HG03139 (cell line): ENCODE measurements at regions not wholly inside any gene's neighbourhood (a gene's known extent, or its start where the extent isn't known, plus 50 kb on each side); places are given as distances from the start of the nearest gene placed in this dataset.

Experiments
- ATAC-seq: cut with Tn5 transposase; IDR thresholded peaks from one replicate; pipeline ENCODE4 v1.9.1; 2021; ENCODE audit not compliant: unreplicated experiment

- no peak for ATAC-seq
Observed at GRCh38 chr12:102781117-102781516, 135.9 kb downstream of the PAH start.

- no peak for ATAC-seq
Observed at GRCh38 chr12:102776041-102776440, 141.0 kb downstream of the PAH start.

DNA sequence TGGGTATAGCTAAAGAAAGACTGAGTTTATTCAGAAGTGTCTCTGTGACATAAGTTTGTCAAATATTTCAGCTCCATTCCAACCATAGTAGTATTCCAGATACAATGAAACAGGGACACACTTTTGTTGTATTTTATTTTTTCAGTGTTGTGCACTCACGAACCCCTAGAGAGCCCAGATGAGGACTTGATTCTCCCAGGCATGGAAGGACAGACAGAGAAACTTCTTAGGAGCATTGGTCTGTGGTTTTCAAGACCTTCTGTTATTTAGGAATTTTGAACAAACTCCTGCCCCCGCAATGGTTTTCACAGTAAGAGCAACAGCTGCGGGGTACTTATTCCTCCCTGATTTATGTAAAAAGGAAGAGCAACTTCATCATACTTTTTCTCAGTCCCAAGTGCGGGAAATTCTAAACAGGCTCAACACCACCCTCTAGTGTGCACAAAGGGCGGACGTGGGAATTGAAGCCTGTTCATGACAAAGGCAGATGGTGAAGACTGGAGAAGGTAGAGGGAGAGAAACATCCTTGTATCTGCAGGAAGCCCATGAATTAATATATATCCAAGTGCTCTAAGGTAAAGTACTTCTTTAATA lies 147.6 kb downstream of the PAH start:
- no peak for ATAC-seq

- no peak for ATAC-seq
Observed at GRCh38 chr12:102766961-102767360, 150.1 kb downstream of the PAH start.

DNA sequence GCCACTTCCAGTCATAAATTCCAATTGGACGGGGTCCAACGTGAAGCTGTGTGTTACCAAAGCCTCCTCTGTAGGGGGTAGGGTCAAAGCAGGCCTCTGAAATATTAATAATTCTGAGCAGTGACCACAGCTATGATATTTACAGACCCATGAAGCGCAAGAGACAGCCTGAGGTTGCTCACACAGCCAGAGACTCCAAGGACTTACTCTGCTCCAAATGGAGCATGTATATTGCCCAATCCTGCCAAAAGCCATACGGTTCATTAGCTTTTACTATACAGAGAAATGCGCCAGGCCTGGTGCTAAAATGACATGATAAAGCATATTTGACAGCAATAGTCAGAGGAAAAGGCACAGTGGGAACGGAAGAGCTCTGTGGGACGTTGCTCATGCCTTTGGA lies 151.3 kb downstream of the PAH start:
- ATAC-seq = no peak

- no peak for ATAC-seq
Observed at GRCh38 chr12:102763471-102763870, 153.6 kb downstream of the PAH start.

DNA sequence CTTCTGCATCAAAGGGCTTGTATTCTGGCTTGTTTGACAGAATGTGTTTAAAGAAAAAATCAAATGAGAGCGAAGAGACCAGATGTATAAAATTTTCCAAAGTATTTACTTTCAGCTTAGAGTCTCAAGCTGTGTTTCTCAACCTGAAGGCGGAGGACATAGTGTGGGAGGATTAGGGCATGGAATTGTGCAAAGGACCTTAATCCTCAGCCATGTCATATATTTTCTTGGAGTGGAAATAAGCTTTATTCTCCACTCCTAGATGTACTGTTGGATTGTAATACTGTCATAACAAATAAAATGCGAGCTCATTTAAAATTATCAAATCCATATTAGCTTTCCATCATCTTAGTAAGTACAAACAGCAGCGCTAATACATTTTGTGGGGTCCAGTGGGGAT lies 154.0 kb downstream of the PAH start:
- no peak for ATAC-seq

DNA sequence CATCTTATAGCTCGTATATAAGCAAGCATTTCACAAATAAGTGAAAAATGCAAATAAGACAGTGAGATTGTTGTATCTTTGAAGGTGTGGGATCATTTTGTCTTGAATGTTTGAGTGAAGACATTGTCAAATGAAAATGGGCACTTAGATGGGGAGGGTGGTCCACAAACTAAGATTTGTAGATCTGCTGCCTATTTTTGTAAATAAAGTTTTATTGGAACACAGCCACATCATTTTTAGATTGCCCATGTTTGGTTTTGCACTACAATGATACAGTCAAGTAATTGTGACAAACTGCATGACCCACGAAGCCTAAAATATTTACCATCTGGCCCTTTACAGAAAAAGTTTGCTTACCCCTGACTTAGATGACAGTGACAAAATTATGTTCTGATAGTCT lies 156.7 kb downstream of the PAH start:
- no peak for ATAC-seq

- no peak for ATAC-seq
Observed at GRCh38 chr12:102759466-102759865, 157.6 kb downstream of the PAH start.

- ATAC-seq = no peak
Observed at GRCh38 chr12:102757882-102758226, 159.2 kb downstream of the PAH start.

GRCh38 chr12:102757154-102757881 lies 159.7 kb downstream of the PAH start:
- ATAC-seq = no peak

GRCh38 chr12:102756530-102756929 lies 160.5 kb downstream of the PAH start:
- no peak for ATAC-seq

DNA sequence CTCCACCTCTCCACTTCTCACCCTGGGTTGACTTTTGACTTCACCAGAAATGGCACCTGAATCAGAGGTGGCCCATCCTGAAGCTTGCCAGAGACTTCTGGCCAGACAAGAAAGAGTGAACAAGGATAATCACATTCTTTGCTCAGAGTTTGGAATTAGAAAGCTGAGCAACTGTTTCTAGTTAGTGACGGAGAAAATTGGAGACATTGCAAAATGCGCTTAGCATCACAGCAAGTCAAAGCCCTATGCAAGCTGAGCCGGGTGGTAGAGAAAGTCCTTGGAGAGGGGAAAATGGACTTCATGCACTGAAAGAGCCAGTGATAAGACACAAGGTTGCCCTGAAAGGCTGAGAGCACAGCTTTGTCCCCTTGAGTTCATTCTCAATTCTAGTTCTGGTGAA lies 161.8 kb downstream of the PAH start:
- ATAC-seq = no peak

- no peak for ATAC-seq
Observed at GRCh38 chr12:102753802-102754201, 163.2 kb downstream of the PAH start.

- no peak for ATAC-seq
Observed at GRCh38 chr12:102748704-102749103, 168.3 kb downstream of the PAH start.

GRCh38 chr12:102746963-102747362 lies 170.1 kb downstream of the PAH start:
- no peak for ATAC-seq

DNA sequence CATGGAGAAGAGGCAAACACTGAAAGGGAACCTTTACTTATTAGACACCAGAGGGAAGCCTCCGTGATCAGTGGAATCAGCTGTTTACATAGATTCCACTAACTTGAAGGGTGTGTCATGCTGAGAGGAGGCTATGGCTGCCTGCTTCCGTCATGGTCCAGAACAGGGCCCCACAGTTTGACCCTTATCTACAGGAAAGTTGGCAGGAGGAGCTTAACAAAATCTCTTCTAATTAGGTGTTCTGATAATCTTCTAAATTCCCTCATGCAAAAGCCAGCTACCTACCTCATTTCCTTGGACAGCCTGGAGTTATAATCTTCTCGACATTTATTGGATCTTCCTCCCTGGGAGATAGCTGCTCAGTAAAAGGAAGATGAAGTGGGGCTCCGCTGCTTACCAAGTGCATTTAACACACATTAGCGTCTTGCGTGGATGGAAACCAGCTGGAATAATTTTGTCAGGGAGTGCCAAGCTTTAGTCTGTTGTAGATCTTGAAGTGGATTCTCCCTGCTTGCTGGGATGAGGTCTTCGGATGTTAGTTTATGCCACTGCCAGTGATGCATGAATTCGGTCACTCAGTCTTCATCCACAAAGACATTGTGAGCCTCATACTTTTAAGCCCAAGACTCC lies 171.0 kb downstream of the PAH start:
- ATAC-seq = no peak

DNA sequence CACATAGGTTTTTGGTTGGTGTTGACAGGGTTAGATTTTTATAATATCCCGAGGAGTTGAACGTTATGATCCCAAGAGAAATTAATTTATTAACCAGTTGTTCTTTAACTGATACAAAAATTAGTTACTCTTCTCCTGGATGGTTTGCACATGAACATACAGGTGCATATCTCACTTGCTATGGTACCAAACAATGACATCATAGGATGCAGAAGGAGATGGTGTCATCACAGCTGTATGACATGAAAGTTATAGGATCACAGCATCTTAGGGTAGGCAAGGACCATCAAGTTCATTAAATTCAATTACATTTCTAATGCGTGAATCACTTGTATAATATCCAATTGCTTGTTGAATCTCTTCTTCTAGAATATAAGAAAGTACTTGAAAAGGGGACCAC lies 175.8 kb downstream of the PAH start:
- ATAC-seq = no peak

DNA sequence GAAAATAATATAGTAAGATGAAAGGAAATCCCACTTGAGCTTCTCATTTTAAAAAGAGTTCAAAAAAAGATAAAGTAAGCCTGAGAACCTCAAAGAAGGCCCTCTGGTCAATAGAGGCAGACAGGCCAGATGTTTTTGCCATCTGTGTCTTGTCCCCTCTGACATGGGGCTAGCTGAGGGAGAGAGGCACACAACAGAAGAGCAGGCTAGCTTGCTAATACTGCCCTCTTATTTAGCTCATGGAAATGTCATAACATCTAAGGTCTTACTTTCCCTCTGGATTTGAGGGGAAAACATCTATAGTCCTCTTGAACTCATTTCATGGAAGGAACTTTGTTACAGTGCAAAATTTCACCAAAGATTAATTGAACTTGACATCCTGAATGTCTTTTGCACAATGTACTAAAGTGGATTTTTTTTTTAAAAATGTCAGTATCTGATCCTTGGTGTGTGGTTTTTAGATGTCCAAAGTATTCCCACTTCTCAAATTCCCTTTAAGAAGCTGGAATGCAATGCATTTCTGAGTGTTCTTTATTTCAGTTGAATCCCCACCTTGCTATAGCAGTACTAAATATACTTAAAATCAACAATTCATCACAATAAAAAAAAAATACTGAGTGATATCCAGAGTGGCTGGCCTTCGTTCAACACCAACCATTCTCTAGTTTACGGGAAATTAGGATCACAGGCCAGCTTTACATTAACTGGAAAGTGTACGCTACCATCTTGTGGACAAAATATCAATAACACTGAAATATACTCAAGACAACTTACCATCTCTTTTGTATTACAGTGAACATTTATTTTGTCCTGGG lies 176.7 kb downstream of the PAH start:
- ATAC-seq = no peak

DNA sequence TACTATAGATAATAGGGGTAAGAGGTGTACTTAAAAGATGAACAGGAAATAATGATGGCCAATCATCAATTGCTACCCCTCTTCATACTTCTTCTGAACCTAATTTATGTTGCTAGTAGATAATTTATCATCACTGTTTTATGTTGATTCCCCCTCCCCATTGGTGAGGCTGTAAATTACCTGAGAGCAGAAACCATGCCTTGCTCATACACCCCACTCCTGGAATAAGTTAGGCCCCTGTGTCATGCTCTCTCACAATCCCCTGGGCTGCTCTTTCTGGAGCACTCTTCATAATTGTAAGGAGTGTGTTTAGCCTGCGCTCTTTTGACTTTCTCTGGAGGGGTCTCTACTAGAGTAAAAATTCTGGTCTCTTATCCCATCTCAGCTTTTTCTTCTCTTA lies 180.7 kb downstream of the PAH start:
- ATAC-seq = no peak

GRCh38 chr12:102735104-102735503 lies 181.9 kb downstream of the PAH start:
- peak; percentile 92 for ATAC-seq

DNA sequence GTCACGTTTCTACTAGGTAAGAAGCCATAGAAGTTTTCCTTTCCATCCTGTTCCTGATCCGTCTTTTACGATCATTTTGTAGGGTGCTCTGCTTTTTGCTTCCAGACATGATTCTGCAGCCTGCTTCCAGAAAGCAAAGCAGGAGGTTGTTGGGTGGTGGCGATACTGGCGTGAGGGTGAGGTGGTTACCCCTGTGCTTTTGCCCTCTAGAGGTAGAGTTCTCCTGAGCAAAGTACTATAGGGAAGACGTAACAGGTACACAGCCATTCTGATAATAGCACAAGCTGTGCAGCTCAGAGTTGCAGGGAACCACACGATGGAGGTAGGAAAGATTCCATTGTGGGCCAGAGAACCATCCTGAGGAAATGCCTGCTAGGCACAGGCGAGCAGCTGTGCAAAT lies 186.0 kb downstream of the PAH start:
- ATAC-seq = no peak
